Dermis blood vessel endothelial cell (primary cell): ENCODE measurements at regions not wholly inside any gene's neighbourhood (a gene's known extent, or its start where the extent isn't known, plus 50 kb on each side); places are given as distances from the start of the nearest gene placed in this dataset.

Experiments
- DNase-seq: peaks from one replicate; pipeline ENCODE4 v3.0.0; 2010

- DNase-seq, result no peak
Observed at GRCh38 chr20:50408526-50409364, 101.4 kb upstream of the PTPN1 start.

- no peak for DNase-seq
Observed at GRCh38 chr20:50409495-50409894, 100.7 kb upstream of the PTPN1 start.

- no peak for DNase-seq
Observed at GRCh38 chr20:50410343-50410742, 99.8 kb upstream of the PTPN1 start.

GRCh38 chr20:50412069-50412468 lies 98.1 kb upstream of the PTPN1 start:
- DNase-seq, result no peak

GRCh38 chr20:50412499-50412898 lies 97.7 kb upstream of the PTPN1 start:
- no peak for DNase-seq

GRCh38 chr20:50413088-50413500 lies 97.1 kb upstream of the PTPN1 start:
- DNase-seq, result no peak

GRCh38 chr20:50415021-50415515 lies 95.1 kb upstream of the PTPN1 start:
- DNase-seq, result no peak

GRCh38 chr20:50415516-50416268 lies 94.5 kb upstream of the PTPN1 start:
- peak; percentile 71 for DNase-seq

GRCh38 chr20:50416269-50417022 lies 93.7 kb upstream of the PTPN1 start:
- no peak for DNase-seq

- DNase-seq, result no peak
Observed at GRCh38 chr20:50417023-50417329, 93.2 kb upstream of the PTPN1 start.

GRCh38 chr20:50417484-50418235 lies 92.5 kb upstream of the PTPN1 start:
- DNase-seq, result no peak

- no peak for DNase-seq
Observed at GRCh38 chr20:50418890-50419642, 91.1 kb upstream of the PTPN1 start.

- DNase-seq, result no peak
Observed at GRCh38 chr20:50420380-50420779, 89.8 kb upstream of the PTPN1 start.

- DNase-seq, result no peak
Observed at GRCh38 chr20:50421356-50422340, 88.5 kb upstream of the PTPN1 start.

GRCh38 chr20:50423758-50424157 lies 86.4 kb upstream of the PTPN1 start:
- no peak for DNase-seq

- no peak for DNase-seq
Observed at GRCh38 chr20:50425076-50425475, 85.1 kb upstream of the PTPN1 start.

- no peak for DNase-seq
Observed at GRCh38 chr20:50426866-50427718, 83.1 kb upstream of the PTPN1 start.

GRCh38 chr20:50427719-50428083 lies 82.5 kb upstream of the PTPN1 start:
- DNase-seq, result peak; percentile 32

GRCh38 chr20:50428097-50428828 lies 81.9 kb upstream of the PTPN1 start:
- no peak for DNase-seq
